ENCODE measurements at regions not wholly inside any gene's neighbourhood (a gene's known extent, or its start where the extent isn't known, plus 50 kb on each side); places are given as distances from the start of the nearest gene placed in this dataset.

DNA sequence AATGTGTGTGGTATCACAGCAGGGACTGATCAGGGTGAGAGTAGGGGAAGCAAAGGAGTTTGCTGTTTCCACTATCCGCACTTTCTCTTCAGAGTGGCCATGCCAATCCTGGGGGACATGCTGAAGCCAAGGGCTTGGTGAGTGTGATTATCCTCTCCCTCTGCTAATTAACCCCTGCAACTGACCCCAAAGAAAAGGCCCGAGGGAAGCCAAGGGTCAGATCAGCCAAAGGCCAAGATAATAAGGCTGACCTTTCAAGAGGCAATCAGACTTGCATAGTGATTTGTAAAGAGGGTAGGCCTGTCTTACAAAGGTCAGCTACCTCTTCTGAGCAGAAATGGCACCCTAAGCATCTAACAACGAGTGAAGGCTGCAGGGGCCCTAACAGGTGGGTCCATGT lies 420.5 kb upstream of the CPEB2 start:
- TF ChIP-seq, protein P1, sequence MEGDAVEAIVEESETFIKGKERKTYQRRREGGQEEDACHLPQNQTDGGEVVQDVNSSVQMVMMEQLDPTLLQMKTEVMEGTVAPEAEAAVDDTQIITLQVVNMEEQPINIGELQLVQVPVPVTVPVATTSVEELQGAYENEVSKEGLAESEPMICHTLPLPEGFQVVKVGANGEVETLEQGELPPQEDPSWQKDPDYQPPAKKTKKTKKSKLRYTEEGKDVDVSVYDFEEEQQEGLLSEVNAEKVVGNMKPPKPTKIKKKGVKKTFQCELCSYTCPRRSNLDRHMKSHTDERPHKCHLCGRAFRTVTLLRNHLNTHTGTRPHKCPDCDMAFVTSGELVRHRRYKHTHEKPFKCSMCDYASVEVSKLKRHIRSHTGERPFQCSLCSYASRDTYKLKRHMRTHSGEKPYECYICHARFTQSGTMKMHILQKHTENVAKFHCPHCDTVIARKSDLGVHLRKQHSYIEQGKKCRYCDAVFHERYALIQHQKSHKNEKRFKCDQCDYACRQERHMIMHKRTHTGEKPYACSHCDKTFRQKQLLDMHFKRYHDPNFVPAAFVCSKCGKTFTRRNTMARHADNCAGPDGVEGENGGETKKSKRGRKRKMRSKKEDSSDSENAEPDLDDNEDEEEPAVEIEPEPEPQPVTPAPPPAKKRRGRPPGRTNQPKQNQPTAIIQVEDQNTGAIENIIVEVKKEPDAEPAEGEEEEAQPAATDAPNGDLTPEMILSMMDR (IDR thresholded peaks at IDR 0.05; ENCODE audit: extremely low read depth, missing control alignments): no peak
- no peak for DNase-seq (ENCODE audit: low spot score)

DNA sequence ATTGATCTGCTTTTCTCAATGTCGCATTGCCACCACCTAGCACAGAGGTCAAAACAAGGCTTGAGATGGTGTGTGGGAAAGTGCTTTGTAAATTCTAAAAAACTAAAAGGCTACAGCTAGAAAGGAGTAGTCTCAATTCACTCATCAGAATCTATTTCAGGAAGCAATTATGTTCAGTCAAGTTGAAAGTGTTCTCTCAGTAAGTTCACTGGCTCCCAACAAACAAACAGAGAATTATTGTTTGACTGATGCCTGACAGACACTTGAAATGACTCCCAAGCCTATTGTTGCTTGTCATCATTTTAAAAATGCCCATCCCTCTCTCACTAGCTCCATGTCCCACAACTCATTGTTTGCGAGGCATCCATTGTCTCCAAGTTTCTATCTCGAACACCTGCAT lies 419.6 kb upstream of the CPEB2 start:
- no peak for DNase-seq (ENCODE audit: low spot score)
- TF ChIP-seq, protein P1 (IDR thresholded peaks at IDR 0.05; ENCODE audit: extremely low read depth, missing control alignments): no peak

DNA sequence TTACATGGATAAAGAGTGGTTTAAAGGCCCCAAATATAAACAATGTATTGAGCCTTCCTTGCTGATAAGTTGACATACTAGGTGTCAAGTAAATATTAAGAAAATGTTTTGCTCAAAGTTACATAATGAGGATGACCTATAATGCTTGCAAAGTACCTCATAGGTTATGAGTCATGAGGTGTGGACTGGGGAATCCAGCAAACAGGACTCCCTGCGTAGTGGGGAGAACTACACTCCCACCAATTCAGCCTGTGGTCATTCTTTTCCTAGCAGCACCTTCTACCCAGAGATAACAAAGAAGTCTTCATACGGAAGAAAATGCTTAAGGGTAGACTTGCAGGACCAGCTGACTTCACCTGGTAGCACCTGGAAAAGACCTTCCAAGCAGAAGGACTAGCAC lies 418.9 kb upstream of the CPEB2 start:
- TF ChIP-seq, protein P1 (IDR thresholded peaks at IDR 0.05; ENCODE audit: extremely low read depth, missing control alignments): no peak
- DNase-seq (ENCODE audit: low spot score): no peak

DNA sequence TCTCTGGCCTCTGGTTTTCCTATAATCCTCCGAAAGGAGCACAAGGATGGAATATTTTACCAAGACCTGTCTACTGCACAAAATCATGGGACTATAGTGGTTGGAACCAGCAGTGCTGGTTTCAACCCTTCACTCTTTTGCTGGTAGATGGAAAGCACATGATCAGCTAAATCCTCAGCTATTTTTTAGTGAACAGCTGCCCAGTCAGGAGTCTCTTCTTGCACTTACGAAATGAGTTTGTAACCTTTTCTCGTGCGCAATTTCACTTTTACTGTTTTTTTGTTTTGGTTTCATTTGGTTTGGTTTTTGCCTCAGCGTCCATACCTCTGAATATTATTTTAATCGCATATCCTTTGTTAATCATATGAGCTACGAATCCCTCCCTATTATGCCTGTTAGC lies 418.5 kb upstream of the CPEB2 start:
- no peak for DNase-seq (ENCODE audit: low spot score)
- TF ChIP-seq, protein P1 (IDR thresholded peaks at IDR 0.05; ENCODE audit: extremely low read depth, missing control alignments): no peak

DNA sequence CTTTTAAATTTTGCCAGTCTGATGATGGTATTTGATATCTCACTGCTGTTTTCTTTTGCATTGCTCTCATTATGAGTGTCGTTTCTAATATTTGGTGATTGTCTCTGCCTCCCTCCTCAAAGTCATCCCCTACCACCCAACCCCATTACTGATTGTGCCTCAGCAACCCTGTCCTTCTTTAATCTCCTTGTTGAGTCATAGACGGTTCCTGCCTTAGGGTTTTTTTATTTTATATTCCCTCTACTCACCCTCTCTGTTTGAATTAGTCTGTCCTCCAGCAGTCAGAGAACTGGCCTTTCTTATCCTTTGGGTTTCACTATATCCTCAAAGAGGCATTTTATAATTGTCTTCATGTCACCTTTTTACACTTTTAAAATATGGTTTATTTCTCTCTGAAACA lies 409.3 kb upstream of the CPEB2 start:
- TF ChIP-seq, protein P1 (IDR thresholded peaks at IDR 0.05; ENCODE audit: extremely low read depth, missing control alignments): no peak
- DNase-seq (ENCODE audit: low spot score): no peak

DNA sequence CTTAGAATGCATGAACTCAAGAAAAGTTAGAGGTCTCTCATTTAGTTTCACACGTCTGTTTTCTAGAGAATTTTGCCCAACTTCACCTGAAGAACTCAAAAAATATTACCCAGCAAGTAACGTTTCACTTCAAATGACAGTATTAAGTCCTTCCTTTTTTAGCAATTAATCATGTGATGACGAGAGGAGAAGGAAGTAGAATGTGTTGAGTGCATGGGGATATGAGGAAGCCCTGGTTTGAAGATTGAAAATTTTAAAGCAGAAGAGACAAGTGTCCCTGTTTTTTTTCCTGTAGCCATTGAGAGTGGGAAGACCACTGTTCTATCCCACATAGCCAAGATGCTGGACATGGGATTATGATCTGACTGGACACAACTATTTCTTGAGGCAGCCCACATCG lies 406.3 kb upstream of the CPEB2 start:
- DNase-seq (ENCODE audit: low spot score): no peak
- TF ChIP-seq, protein P1 (IDR thresholded peaks at IDR 0.05; ENCODE audit: extremely low read depth, missing control alignments): no peak

DNA sequence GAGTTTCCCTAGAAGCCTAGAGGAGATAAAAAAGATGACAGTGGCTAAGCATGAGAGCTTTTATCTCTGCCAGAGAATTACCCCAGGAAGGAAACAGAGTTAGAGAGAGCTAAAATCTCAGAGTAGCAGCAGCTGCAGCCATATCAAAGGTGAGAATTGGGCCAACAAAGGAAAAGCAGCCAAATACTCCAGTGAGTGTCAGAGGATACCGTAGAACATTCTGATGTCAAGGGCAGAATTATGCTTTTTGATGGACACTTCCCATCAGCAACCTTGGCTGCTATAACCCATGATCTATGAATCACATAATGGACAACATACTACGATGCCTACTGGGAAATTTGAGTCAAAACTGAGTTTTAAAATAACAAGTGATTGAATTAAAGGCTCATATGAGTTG lies 405.8 kb upstream of the CPEB2 start:
- TF ChIP-seq, protein P1 (IDR thresholded peaks at IDR 0.05; ENCODE audit: extremely low read depth, missing control alignments): no peak
- no peak for DNase-seq (ENCODE audit: low spot score)

Measured in GM20000 (cell line).